Prostate gland (tissue), 2 donors: ENCODE measurements at regions not wholly inside any gene's neighbourhood (a gene's known extent, or its start where the extent isn't known, plus 50 kb on each side); places are given as distances from the start of the nearest gene placed in this dataset.

ENCODE experiments used
- DNase-seq: peaks from one replicate; pipeline ENCODE4 v3.0.0-alpha.2; 2019; ENCODE audit warnings: low spot score
- H3K27ac ChIP-seq, 2 donors: fragments of 200-600 bp; sonication (generic); 2 replicates each; pipeline ENCODE4 v1.5.1; 2017 to 2019
- H3K27me3 ChIP-seq: fragments of 200-600 bp; sonication (generic); replicated peaks from 2 replicates; pipeline ENCODE4 v1.5.1; 2019; ENCODE audit not compliant: insufficient read depth
- H3K36me3 ChIP-seq, 2 donors: fragments of 200-600 bp; sonication (generic); 1 replicate in 1 of 2; 2 replicates in 1 of 2; pipeline versions ENCODE4 v1.5.1 to v1.8.1; 2017 to 2019
- H3K4me1 ChIP-seq: fragments of 200-600 bp; sonication (generic); replicated peaks from 2 replicates; pipeline ENCODE4 v1.5.1; 2019
- H3K4me3 ChIP-seq, 2 donors: fragments of 200-600 bp; sonication (generic); 2 replicates each; pipeline ENCODE4 v1.5.1; 2017 to 2019
- H3K9me3 ChIP-seq: fragments of 200-600 bp; sonication (generic); 2 replicates; pipeline ENCODE4 v1.5.1; 2017
- POLR2A ChIP-seq: fragments of 450-650 bp; IDR thresholded peaks from one replicate; pipeline ENCODE4 v1.6.1; 2016; ENCODE audit warnings: antibody characterized with exemption, mild to moderate bottlenecking
- POLR2AphosphoS5 ChIP-seq: sonication (generic); formaldehyde crosslinking; IDR thresholded peaks from one replicate; pipeline ENCODE4 v1.6.1; 2017; ENCODE audit warnings: antibody characterized with exemption
- WGBS: methylation state at CpG from one replicate; pipeline ENCODE4 v1.1.5; 2018; 5-methylcytosine and 5-hydroxymethylcytosine counted together
- intact Hi-C: fragments of 100-400 bp; cut with DNase I; formaldehyde crosslinking; loops from one replicate; pipeline ENCODE4 v1.14.2; 2022
- TF ChIP-seq, protein P1 (sequence below), 4 experiments: fragments of 200-600 bp in 2 of 4; fragments of 450-650 bp in 2 of 4; sonication (generic) in 2 of 4; IDR thresholded peaks; 1 replicate in 3 of 4; 2 replicates in 1 of 4; pipeline ENCODE4 v1.5.1; 2016 to 2019; ENCODE audit warnings: antibody characterized with exemption in 4 of 4, mild to moderate bottlenecking in 2 of 4, moderate library complexity in 2 of 4

DNA sequence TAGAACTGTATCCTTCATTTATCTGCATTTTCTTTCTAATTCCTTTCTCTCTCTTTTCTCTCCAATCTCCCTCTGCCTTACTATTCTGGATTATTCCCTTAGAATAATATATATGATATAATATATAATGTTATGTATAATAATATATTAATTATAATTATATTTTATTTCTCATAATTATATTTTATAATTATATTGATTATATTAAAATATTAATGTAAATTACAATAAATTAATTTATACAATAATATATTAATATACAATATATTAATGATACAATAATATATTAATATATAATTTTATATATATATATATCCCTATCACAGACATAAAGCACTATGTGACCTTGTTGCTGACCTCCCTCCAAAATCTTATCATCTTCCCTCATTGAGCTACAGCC lies 661.3 kb upstream of the CHORDC1 start:
- no peak overlapping the region for H3K27ac ChIP-seq
- H3K27me3 ChIP-seq, result no peaks in the 10 kb centered on the region
- no peaks in the 10 kb centered on the region for H3K9me3 ChIP-seq
- TF ChIP-seq POLR2A (no peak), POLR2AphosphoS5 (no peak)
- TF ChIP-seq, protein P1, sequence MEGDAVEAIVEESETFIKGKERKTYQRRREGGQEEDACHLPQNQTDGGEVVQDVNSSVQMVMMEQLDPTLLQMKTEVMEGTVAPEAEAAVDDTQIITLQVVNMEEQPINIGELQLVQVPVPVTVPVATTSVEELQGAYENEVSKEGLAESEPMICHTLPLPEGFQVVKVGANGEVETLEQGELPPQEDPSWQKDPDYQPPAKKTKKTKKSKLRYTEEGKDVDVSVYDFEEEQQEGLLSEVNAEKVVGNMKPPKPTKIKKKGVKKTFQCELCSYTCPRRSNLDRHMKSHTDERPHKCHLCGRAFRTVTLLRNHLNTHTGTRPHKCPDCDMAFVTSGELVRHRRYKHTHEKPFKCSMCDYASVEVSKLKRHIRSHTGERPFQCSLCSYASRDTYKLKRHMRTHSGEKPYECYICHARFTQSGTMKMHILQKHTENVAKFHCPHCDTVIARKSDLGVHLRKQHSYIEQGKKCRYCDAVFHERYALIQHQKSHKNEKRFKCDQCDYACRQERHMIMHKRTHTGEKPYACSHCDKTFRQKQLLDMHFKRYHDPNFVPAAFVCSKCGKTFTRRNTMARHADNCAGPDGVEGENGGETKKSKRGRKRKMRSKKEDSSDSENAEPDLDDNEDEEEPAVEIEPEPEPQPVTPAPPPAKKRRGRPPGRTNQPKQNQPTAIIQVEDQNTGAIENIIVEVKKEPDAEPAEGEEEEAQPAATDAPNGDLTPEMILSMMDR (IDR thresholded peaks at IDR 0.05), result no peak
- intact Hi-C loops, result no loop called here
- no peaks in the 10 kb centered on the region for H3K36me3 ChIP-seq
- no peak for DNase-seq
- no peak overlapping the region for H3K4me3 ChIP-seq
- H3K4me1 ChIP-seq, result no peaks in the 10 kb centered on the region

- no peaks in the 10 kb centered on the region for H3K36me3 ChIP-seq
- intact Hi-C loops, result no loop called here
- no peak overlapping the region for H3K27ac ChIP-seq
- no peaks in the 10 kb centered on the region for H3K4me1 ChIP-seq
- no peaks in the 10 kb centered on the region for H3K9me3 ChIP-seq
- no peaks in the 10 kb centered on the region for H3K27me3 ChIP-seq
- WGBS, result 30% methylated on average over 1 of the region's 1 CpG
- no peak for DNase-seq
- no peak overlapping the region for H3K4me3 ChIP-seq
- TF ChIP-seq, protein P1 (IDR thresholded peaks at IDR 0.05), result no peak
- TF ChIP-seq POLR2AphosphoS5 (no peak), POLR2A (no peak)
These were observed 652.1 kb upstream of the CHORDC1 start for GRCh38 chr11:90874986-90875385.

DNA sequence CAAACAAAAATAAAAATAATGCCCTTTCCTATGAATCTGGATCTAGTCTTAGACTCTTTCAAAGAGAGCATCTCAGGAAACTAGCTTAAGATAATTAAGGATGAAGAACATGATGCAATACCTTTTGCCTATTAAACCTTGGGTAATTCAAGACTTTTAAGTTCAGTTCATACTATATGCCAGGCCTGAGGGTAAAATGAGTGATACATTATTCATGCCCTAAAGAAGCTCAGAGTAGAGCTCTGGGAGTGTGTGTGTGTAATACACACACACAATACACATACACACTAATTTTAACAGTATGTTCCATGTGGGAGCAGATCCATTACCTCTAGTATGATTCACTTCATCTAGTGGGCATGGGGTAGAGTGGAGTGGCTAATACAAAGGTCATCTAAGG lies 651.4 kb upstream of the CHORDC1 start:
- Histone ChIP-seq H3K27me3 (no peaks in the 10 kb centered on the region), H3K4me1 (no peaks in the 10 kb centered on the region), H3K4me3 (no peak overlapping the region), H3K27ac (no peak overlapping the region), H3K36me3 (no peaks in the 10 kb centered on the region), H3K9me3 (no peaks in the 10 kb centered on the region)
- TF ChIP-seq, protein P1 (IDR thresholded peaks at IDR 0.05), result no peak
- TF ChIP-seq POLR2AphosphoS5 (no peak), POLR2A (no peak)
- DNase-seq, result no peak
- intact Hi-C loops, result no loop called here

DNA sequence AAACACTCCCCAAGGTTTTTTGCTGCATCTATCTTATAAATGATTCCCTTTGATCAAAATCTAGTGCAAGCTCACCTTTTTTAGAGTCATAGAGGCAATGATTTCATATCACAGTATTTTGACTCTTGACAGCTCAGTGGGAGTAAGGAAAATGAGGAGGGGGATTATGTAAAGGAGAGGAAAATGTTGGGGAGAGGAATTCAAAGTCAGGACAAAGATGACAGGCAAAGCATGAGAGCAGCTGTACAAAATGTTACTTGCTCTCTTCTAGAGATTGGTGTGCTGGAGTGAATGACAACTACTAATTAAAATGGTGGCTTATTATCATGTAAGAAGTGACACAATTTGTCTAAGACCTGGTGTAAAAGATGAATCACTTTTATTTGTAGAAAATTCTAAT lies 644.6 kb upstream of the CHORDC1 start:
- Histone ChIP-seq H3K4me3 (no peak overlapping the region), H3K27me3 (no peaks in the 10 kb centered on the region), H3K36me3 (no peaks in the 10 kb centered on the region), H3K9me3 (no peaks in the 10 kb centered on the region), H3K4me1 (no peaks in the 10 kb centered on the region), H3K27ac (no peak overlapping the region)
- TF ChIP-seq, protein P1 (IDR thresholded peaks at IDR 0.05), result no peak
- TF ChIP-seq POLR2A (no peak), POLR2AphosphoS5 (no peak)
- intact Hi-C loops, result no loop called here
- DNase-seq, result no peak

- intact Hi-C loops, result no loop called here
- WGBS, result 63% methylated on average over 1 of the region's 1 CpG
- H3K4me1 ChIP-seq, result no peaks in the 10 kb centered on the region
These were observed 633.9 kb upstream of the CHORDC1 start for GRCh38 chr11:90856790-90857189.

More at GRCh38 chr11:90856790-90857189, 633.9 kb upstream of the CHORDC1 start:
- no peak for DNase-seq
- Histone ChIP-seq H3K27me3 (no peaks in the 10 kb centered on the region), H3K27ac (no peak overlapping the region), H3K9me3 (no peaks in the 10 kb centered on the region), H3K36me3 (no peaks in the 10 kb centered on the region), H3K4me3 (no peak overlapping the region)
- TF ChIP-seq POLR2A (no peak), POLR2AphosphoS5 (no peak)
- TF ChIP-seq, protein P1 (IDR thresholded peaks at IDR 0.05), result no peak
